ENCODE measurements at regions not wholly inside any gene's neighbourhood (a gene's known extent, or its start where the extent isn't known, plus 50 kb on each side); places are given as distances from the start of the nearest gene placed in this dataset.

- H4K20me1 ChIP-seq (ENCODE audit: control insufficient read depth, insufficient read depth, low read length, poor library complexity, severe bottlenecking), result no peaks in the 10 kb centered on the region
- no peak overlapping the region for H2AFZ ChIP-seq (ENCODE audit: insufficient read depth, low read depth, low read length, poor library complexity, severe bottlenecking)
- peaks cover 11% of the 10 kb centered on the region for H3K9me3 Mint-ChIP-seq (ENCODE audit: insufficient read depth)
- no peak overlapping the region for H3K4me3 Mint-ChIP-seq
- H3K27ac ChIP-seq (ENCODE audit: low read length in 2 of 2), result no peak overlapping the region
- H3K4me1 Mint-ChIP-seq, result no peaks in the 10 kb centered on the region
- CTCF ChIA-PET, result no interaction called here
- H3K9ac ChIP-seq (ENCODE audit: low read length), result no peak overlapping the region
- WGBS (ENCODE audit: insufficient coverage), result 90% methylated on average over 9 of the region's 10 CpGs
- ATAC-seq (ENCODE audit: low read depth) (no peak), DNase-seq (no peak)
- no peaks in the 10 kb centered on the region for H3K27me3 ChIP-seq (replicated peaks in 1 of 4; ENCODE audit: control extremely low read depth in 1 of 4, control insufficient read depth in 3 of 4, insufficient read depth in 4 of 4, low read length in 3 of 4)
- no peaks in the 10 kb centered on the region for H3K79me2 ChIP-seq (ENCODE audit: control insufficient read depth, insufficient read depth, low read length)
- no peaks in the 10 kb centered on the region for H3K36me3 ChIP-seq (replicated peaks in 1 of 2; ENCODE audit: control extremely low read depth in 1 of 2, control insufficient read depth in 1 of 2, extremely low read depth in 1 of 2, insufficient read depth in 2 of 2, low read length in 1 of 2)
- peaks cover 13% of the 10 kb centered on the region for H3K27me3 Mint-ChIP-seq
- H3K9me3 ChIP-seq (ENCODE audit: control extremely low read depth in 1 of 3, control insufficient read depth in 2 of 3, insufficient read depth in 1 of 3, low read length in 2 of 3), result peaks cover 0 to 9% (median 0%) of the 10 kb centered on the region in 3 donors
- H3K4me3 ChIP-seq (ENCODE audit: control extremely low read depth in 1 of 5, extremely low read depth in 1 of 5, insufficient read depth in 1 of 5, low read depth in 2 of 5, low read length in 4 of 5), result no peak overlapping the region
- POLR2A ChIA-PET, result no interaction called here
- TF ChIP-seq EZH2 (IDR thresholded peaks at IDR 0.05; ENCODE audit: borderline replicate concordance, insufficient read depth, low read depth, low read length, poor library complexity, severe bottlenecking) (no peak), CTCF (IDR thresholded peaks at IDR 0.05) (no peak)
- H3K4me2 ChIP-seq (replicated peaks; ENCODE audit: low read depth, low read length, poor library complexity, severe bottlenecking), result no peak overlapping the region
- no peaks in the 10 kb centered on the region for H3K4me1 ChIP-seq (ENCODE audit: control insufficient read depth in 2 of 2, insufficient read depth in 2 of 2, low read length in 2 of 2)
- no peak overlapping the region for H3K27ac Mint-ChIP-seq
- intact Hi-C loops (cut with micrococcal nuclease), result no loop called here
Measured at GRCh38 chr11:134888821-134889220, 476.8 kb upstream of the B3GAT1 start.

GRCh38 chr11:134887896-134888295, 475.9 kb upstream of the B3GAT1 start:
- ChIA-PET CTCF (no interaction called here), POLR2A (no interaction called here)
- Histone ChIP-seq H3K36me3 (replicated peaks in 1 of 2; ENCODE audit: control extremely low read depth in 1 of 2, control insufficient read depth in 1 of 2, extremely low read depth in 1 of 2, insufficient read depth in 2 of 2, low read length in 1 of 2) (no peaks in the 10 kb centered on the region), H3K9me3 (ENCODE audit: control extremely low read depth in 1 of 3, control insufficient read depth in 2 of 3, insufficient read depth in 1 of 3, low read length in 2 of 3) (peaks cover 0 to 9% (median 0%) of the 10 kb centered on the region in 3 donors), H3K4me2 (replicated peaks; ENCODE audit: low read depth, low read length, poor library complexity, severe bottlenecking) (no peak overlapping the region), H3K27me3 (replicated peaks in 1 of 4; ENCODE audit: control extremely low read depth in 1 of 4, control insufficient read depth in 3 of 4, insufficient read depth in 4 of 4, low read length in 3 of 4) (no peaks in the 10 kb centered on the region), H3K9ac (ENCODE audit: low read length) (no peak overlapping the region), H3K79me2 (ENCODE audit: control insufficient read depth, insufficient read depth, low read length) (no peaks in the 10 kb centered on the region), H4K20me1 (ENCODE audit: control insufficient read depth, insufficient read depth, low read length, poor library complexity, severe bottlenecking) (no peaks in the 10 kb centered on the region), H3K27ac (ENCODE audit: low read length in 2 of 2) (no peak overlapping the region), H3K4me3 (ENCODE audit: control extremely low read depth in 1 of 5, extremely low read depth in 1 of 5, insufficient read depth in 1 of 5, low read depth in 2 of 5, low read length in 4 of 5) (no peak overlapping the region), H3K4me1 (ENCODE audit: control insufficient read depth in 2 of 2, insufficient read depth in 2 of 2, low read length in 2 of 2) (no peaks in the 10 kb centered on the region), H2AFZ (ENCODE audit: insufficient read depth, low read depth, low read length, poor library complexity, severe bottlenecking) (no peak overlapping the region)
- no peak overlapping the region for H3K27ac Mint-ChIP-seq
- no peaks in the 10 kb centered on the region for H3K4me1 Mint-ChIP-seq
- intact Hi-C loops (cut with micrococcal nuclease), result no loop called here
- DNase-seq (no peak), ATAC-seq (ENCODE audit: low read depth) (no peak)
- peaks cover 11% of the 10 kb centered on the region for H3K9me3 Mint-ChIP-seq (ENCODE audit: insufficient read depth)
- WGBS (ENCODE audit: insufficient coverage), result 100% methylated on average over 3 of the region's 4 CpGs
- TF ChIP-seq EZH2 (IDR thresholded peaks at IDR 0.05; ENCODE audit: borderline replicate concordance, insufficient read depth, low read depth, low read length, poor library complexity, severe bottlenecking), result no peak
- no peak overlapping the region for H3K4me3 Mint-ChIP-seq
- peaks cover 16% of the 10 kb centered on the region for H3K27me3 Mint-ChIP-seq
